GM23338 (cell line): ENCODE measurements at regions not wholly inside any gene's neighbourhood (a gene's known extent, or its start where the extent isn't known, plus 50 kb on each side); places are given as distances from the start of the nearest gene placed in this dataset.

Source experiments
- ATAC-seq: fragments of 200-7000 bp; cut with Tn5 transposase; 3 replicates; pipeline ENCODE4 v1.9.1; 2020
- DNase-seq: peaks from one replicate; pipeline ENCODE4 v3.0.0-alpha.2; 2015; ENCODE audit warnings: low spot score
- H2AFZ ChIP-seq: fragments of 200-600 bp; sonication (generic); 2 replicates; pipeline ENCODE4 v1.8.0; 2016; ENCODE audit warnings: antibody characterized with exemption, mild to moderate bottlenecking, moderate library complexity
- H3F3A ChIP-seq: fragments of 200-600 bp; sonication (generic); replicated peaks from 2 replicates; pipeline ENCODE4 v1.8.0; 2017; ENCODE audit warnings: antibody characterized with exemption, mixed run types, low read depth
- H3K27ac ChIP-seq: fragments of 200-600 bp; sonication (generic); 2 replicates; pipeline ENCODE4 v1.6.1; 2016; ENCODE audit warnings: low read depth
- H3K27me3 ChIP-seq: fragments of 200-600 bp; sonication (generic); 2 replicates; pipeline ENCODE4 v1.8.0; 2016; ENCODE audit warnings: mild to moderate bottlenecking, mixed run types, moderate library complexity; ENCODE audit not compliant: insufficient read depth
- H3K36me3 ChIP-seq: fragments of 200-600 bp; sonication (generic); 2 replicates; pipeline ENCODE4 v1.8.0; 2016; ENCODE audit warnings: mild to moderate bottlenecking; ENCODE audit not compliant: insufficient read depth
- H3K4me1 ChIP-seq: fragments of 200-600 bp; sonication (generic); 2 replicates; pipeline ENCODE4 v1.8.0; 2016; ENCODE audit warnings: mild to moderate bottlenecking, moderate library complexity; ENCODE audit not compliant: insufficient read depth
- H3K4me2 ChIP-seq: fragments of 200-600 bp; sonication (generic); 2 replicates; pipeline ENCODE4 v1.7.1; 2017; ENCODE audit warnings: mixed run types
- H3K4me3 ChIP-seq: fragments of 200-600 bp; sonication (generic); 2 replicates; pipeline ENCODE4 v1.6.1; 2016; ENCODE audit warnings: mixed run types
- H3K79me2 ChIP-seq: fragments of 200-600 bp; sonication (generic); replicated peaks from 2 replicates; pipeline ENCODE4 v1.8.0; 2017; ENCODE audit warnings: mild to moderate bottlenecking; ENCODE audit not compliant: insufficient read depth
- H3K9me2 ChIP-seq: fragments of 200-600 bp; sonication (generic); 2 replicates; pipeline ENCODE4 v1.8.0; 2017; ENCODE audit not compliant: insufficient read depth
- H4K20me1 ChIP-seq: fragments of 200-600 bp; sonication (generic); replicated peaks from 2 replicates; pipeline ENCODE4 v1.8.0; 2017; ENCODE audit warnings: mild to moderate bottlenecking; ENCODE audit not compliant: insufficient read depth
- H3K27ac Mint-ChIP-seq: 2 replicates; pipeline ENCODE4 v1.8.0; 2020; ENCODE audit warnings: inconsistent platforms, mild to moderate bottlenecking, moderate library complexity, mixed read lengths
- H3K27me3 Mint-ChIP-seq: 3 replicates; pipeline ENCODE4 v1.8.0; 2022; ENCODE audit warnings: low read depth, mild to moderate bottlenecking, moderate library complexity, mixed read lengths, inconsistent platforms; ENCODE audit not compliant: insufficient read depth, poor library complexity
- H3K36me3 Mint-ChIP-seq: 3 replicates; pipeline ENCODE4 v1.8.0; 2021; ENCODE audit warnings: low read depth, mild to moderate bottlenecking, inconsistent platforms, moderate library complexity, mixed read lengths
- H3K4me1 Mint-ChIP-seq: 3 replicates; pipeline ENCODE4 v1.8.0; 2020; ENCODE audit warnings: mild to moderate bottlenecking, inconsistent platforms, mixed read lengths
- H3K4me3 Mint-ChIP-seq: 3 replicates; pipeline ENCODE4 v1.8.0; 2021; ENCODE audit warnings: moderate library complexity, mild to moderate bottlenecking, inconsistent platforms, mixed read lengths
- H3K9me3 Mint-ChIP-seq: 3 replicates; pipeline ENCODE4 v1.8.0; 2020; ENCODE audit warnings: moderate library complexity, mild to moderate bottlenecking, inconsistent platforms, mixed read lengths
- CREB1 ChIP-seq: fragments of 250-450 bp; sonication (Bioruptor Pico); IDR thresholded peaks from 2 replicates; pipeline ENCODE4 v1.5.0; 2020; ENCODE audit warnings: low read depth, mild to moderate bottlenecking, moderate library complexity
- EZH2 ChIP-seq: fragments of 200-600 bp; sonication (generic); IDR thresholded peaks from one replicate; pipeline ENCODE4 v1.8.0; 2017; ENCODE audit warnings: antibody characterized with exemption, mild to moderate bottlenecking, low read depth; ENCODE audit not compliant: unreplicated experiment
- EZH2phosphoT487 ChIP-seq: fragments of 200-600 bp; sonication (generic); IDR thresholded peaks from one replicate; pipeline ENCODE4 v1.8.1; 2018; ENCODE audit warnings: antibody characterized with exemption; ENCODE audit not compliant: unreplicated experiment
- JUNB ChIP-seq: IDR thresholded peaks from one replicate; pipeline ENCODE4 v1.6.1; 2016; ENCODE audit warnings: antibody characterized with exemption; ENCODE audit not compliant: unreplicated experiment
- NANOG ChIP-seq: IDR thresholded peaks from 2 replicates; pipeline ENCODE4 v1.6.1; 2016; ENCODE audit warnings: antibody characterized with exemption, borderline replicate concordance
- POLR2AphosphoS5 ChIP-seq: IDR thresholded peaks from 2 replicates; pipeline ENCODE4 v1.6.1; 2016; ENCODE audit warnings: antibody characterized with exemption, low read depth
- STAT1 ChIP-seq: IDR thresholded peaks from one replicate; pipeline ENCODE4 v1.6.1; 2016; ENCODE audit warnings: antibody characterized with exemption; ENCODE audit not compliant: unreplicated experiment
- ZNF114 ChIP-seq: fragments of 250-450 bp; sonication (Bioruptor Pico); IDR thresholded peaks from 2 replicates; pipeline ENCODE4 v1.5.0; 2020; ENCODE audit warnings: mild to moderate bottlenecking, moderate library complexity
- ZNF331 ChIP-seq: fragments of 250-450 bp; sonication (Bioruptor Pico); IDR thresholded peaks from 2 replicates; pipeline ENCODE4 v1.5.0; 2020; ENCODE audit warnings: low read depth, mild to moderate bottlenecking, moderate library complexity
- TF ChIP-seq, protein P1 (sequence below): IDR thresholded peaks from 2 replicates; pipeline ENCODE4 v1.6.1; 2016; ENCODE audit warnings: antibody characterized with exemption
- TF ChIP-seq, protein P2 (sequence below): fragments of 250-450 bp; sonication (Bioruptor Pico); IDR thresholded peaks from 2 replicates; pipeline ENCODE4 v1.5.0; 2020; ENCODE audit warnings: mild to moderate bottlenecking, moderate library complexity
- TF ChIP-seq, protein P3 (sequence below): IDR thresholded peaks from one replicate; pipeline ENCODE4 v1.6.1; 2018; ENCODE audit warnings: antibody characterized with exemption; ENCODE audit not compliant: unreplicated experiment
- TF ChIP-seq, protein P4 (sequence below), 2 experiments: fragments of 200-600 bp in 1 of 2; sonication (generic) in 1 of 2; conservative IDR thresholded peaks; 2 replicates each; pipeline versions ENCODE4 v1.5.1 to v1.6.1; 2016 to 2017; ENCODE audit warnings: antibody characterized with exemption in 2 of 2, low read depth in 2 of 2, mild to moderate bottlenecking in 2 of 2, moderate library complexity in 1 of 2

DNA sequence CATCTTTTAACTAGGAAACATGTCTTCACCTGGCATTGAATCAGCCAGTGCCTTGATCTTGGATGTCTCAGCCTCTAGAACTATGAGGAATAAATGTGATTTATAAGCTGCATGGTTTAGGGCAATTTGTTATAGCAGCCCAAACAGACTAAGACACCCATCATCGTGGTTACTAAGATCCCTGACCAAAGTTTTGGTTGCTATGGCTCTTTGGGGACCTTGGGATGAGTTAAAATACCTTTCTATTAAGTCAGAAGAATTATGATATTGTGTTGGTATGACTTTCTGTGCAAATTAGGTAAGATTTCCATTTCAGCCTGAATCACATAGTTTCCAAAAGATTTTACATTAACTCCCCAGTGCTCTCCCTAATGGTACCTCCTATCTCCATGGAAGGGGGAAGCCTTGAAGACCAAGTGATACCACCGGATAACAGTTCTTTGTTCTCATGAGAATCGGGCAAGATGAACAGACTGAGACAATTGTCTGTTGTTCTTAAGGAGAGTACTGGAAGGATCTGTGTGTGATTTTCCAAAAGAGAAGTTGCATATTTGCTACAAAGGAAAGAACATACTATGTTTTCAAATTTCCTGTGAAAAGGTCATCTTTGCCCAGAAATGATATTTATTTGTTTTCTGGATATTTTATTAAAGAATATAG is 60.4 kb upstream of the UBASH3B start:
- no peaks in the 10 kb centered on the region for H3F3A ChIP-seq
- ATAC-seq (no peak), DNase-seq (no peak)
- TF ChIP-seq ZNF114 (CRISPR knock-in tag): no peak
- TF ChIP-seq EZH2phosphoT487: no peak
- TF ChIP-seq EZH2: no peak
- TF ChIP-seq NANOG: no peak
- no peak for TF ChIP-seq ZNF331 (CRISPR knock-in tag)
- no peak for TF ChIP-seq POLR2AphosphoS5
- TF ChIP-seq JUNB: no peak
- TF ChIP-seq, protein P1, sequence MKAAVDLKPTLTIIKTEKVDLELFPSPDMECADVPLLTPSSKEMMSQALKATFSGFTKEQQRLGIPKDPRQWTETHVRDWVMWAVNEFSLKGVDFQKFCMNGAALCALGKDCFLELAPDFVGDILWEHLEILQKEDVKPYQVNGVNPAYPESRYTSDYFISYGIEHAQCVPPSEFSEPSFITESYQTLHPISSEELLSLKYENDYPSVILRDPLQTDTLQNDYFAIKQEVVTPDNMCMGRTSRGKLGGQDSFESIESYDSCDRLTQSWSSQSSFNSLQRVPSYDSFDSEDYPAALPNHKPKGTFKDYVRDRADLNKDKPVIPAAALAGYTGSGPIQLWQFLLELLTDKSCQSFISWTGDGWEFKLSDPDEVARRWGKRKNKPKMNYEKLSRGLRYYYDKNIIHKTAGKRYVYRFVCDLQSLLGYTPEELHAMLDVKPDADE: no peak
- TF ChIP-seq CREB1 (CRISPR knock-in tag): no peak
- TF ChIP-seq, protein P2, sequence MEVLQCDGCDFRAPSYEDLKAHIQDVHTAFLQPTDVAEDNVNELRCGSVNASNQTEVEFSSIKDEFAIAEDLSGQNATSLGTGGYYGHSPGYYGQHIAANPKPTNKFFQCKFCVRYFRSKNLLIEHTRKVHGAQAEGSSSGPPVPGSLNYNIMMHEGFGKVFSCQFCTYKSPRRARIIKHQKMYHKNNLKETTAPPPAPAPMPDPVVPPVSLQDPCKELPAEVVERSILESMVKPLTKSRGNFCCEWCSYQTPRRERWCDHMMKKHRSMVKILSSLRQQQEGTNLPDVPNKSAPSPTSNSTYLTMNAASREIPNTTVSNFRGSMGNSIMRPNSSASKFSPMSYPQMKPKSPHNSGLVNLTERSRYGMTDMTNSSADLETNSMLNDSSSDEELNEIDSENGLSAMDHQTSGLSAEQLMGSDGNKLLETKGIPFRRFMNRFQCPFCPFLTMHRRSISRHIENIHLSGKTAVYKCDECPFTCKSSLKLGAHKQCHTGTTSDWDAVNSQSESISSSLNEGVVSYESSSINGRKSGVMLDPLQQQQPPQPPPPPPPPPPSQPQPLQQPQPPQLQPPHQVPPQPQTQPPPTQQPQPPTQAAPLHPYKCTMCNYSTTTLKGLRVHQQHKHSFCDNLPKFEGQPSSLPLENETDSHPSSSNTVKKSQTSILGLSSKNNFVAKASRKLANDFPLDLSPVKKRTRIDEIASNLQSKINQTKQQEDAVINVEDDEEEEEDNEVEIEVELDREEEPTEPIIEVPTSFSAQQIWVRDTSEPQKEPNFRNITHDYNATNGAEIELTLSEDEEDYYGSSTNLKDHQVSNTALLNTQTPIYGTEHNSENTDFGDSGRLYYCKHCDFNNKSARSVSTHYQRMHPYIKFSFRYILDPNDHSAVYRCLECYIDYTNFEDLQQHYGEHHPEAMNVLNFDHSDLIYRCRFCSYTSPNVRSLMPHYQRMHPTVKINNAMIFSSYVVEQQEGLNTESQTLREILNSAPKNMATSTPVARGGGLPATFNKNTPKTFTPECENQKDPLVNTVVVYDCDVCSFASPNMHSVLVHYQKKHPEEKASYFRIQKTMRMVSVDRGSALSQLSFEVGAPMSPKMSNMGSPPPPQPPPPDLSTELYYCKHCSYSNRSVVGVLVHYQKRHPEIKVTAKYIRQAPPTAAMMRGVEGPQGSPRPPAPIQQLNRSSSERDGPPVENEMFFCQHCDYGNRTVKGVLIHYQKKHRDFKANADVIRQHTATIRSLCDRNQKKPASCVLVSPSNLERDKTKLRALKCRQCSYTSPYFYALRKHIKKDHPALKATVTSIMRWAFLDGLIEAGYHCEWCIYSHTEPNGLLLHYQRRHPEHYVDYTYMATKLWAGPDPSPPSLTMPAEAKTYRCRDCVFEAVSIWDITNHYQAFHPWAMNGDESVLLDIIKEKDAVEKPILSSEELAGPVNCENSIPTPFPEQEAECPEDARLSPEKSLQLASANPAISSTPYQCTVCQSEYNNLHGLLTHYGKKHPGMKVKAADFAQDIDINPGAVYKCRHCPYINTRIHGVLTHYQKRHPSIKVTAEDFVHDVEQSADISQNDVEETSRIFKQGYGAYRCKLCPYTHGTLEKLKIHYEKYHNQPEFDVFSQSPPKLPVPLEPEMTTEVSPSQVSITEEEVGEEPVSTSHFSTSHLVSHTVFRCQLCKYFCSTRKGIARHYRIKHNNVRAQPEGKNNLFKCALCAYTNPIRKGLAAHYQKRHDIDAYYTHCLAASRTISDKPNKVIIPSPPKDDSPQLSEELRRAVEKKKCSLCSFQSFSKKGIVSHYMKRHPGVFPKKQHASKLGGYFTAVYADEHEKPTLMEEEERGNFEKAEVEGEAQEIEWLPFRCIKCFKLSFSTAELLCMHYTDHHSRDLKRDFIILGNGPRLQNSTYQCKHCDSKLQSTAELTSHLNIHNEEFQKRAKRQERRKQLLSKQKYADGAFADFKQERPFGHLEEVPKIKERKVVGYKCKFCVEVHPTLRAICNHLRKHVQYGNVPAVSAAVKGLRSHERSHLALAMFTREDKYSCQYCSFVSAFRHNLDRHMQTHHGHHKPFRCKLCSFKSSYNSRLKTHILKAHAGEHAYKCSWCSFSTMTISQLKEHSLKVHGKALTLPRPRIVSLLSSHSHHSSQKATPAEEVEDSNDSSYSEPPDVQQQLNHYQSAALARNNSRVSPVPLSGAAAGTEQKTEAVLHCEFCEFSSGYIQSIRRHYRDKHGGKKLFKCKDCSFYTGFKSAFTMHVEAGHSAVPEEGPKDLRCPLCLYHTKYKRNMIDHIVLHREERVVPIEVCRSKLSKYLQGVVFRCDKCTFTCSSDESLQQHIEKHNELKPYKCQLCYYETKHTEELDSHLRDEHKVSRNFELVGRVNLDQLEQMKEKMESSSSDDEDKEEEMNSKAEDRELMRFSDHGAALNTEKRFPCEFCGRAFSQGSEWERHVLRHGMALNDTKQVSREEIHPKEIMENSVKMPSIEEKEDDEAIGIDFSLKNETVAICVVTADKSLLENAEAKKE (CRISPR knock-in tag): no peak
- TF ChIP-seq, protein P3, sequence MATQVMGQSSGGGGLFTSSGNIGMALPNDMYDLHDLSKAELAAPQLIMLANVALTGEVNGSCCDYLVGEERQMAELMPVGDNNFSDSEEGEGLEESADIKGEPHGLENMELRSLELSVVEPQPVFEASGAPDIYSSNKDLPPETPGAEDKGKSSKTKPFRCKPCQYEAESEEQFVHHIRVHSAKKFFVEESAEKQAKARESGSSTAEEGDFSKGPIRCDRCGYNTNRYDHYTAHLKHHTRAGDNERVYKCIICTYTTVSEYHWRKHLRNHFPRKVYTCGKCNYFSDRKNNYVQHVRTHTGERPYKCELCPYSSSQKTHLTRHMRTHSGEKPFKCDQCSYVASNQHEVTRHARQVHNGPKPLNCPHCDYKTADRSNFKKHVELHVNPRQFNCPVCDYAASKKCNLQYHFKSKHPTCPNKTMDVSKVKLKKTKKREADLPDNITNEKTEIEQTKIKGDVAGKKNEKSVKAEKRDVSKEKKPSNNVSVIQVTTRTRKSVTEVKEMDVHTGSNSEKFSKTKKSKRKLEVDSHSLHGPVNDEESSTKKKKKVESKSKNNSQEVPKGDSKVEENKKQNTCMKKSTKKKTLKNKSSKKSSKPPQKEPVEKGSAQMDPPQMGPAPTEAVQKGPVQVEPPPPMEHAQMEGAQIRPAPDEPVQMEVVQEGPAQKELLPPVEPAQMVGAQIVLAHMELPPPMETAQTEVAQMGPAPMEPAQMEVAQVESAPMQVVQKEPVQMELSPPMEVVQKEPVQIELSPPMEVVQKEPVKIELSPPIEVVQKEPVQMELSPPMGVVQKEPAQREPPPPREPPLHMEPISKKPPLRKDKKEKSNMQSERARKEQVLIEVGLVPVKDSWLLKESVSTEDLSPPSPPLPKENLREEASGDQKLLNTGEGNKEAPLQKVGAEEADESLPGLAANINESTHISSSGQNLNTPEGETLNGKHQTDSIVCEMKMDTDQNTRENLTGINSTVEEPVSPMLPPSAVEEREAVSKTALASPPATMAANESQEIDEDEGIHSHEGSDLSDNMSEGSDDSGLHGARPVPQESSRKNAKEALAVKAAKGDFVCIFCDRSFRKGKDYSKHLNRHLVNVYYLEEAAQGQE: no peak
- TF ChIP-seq STAT1: no peak
- TF ChIP-seq, protein P4, sequence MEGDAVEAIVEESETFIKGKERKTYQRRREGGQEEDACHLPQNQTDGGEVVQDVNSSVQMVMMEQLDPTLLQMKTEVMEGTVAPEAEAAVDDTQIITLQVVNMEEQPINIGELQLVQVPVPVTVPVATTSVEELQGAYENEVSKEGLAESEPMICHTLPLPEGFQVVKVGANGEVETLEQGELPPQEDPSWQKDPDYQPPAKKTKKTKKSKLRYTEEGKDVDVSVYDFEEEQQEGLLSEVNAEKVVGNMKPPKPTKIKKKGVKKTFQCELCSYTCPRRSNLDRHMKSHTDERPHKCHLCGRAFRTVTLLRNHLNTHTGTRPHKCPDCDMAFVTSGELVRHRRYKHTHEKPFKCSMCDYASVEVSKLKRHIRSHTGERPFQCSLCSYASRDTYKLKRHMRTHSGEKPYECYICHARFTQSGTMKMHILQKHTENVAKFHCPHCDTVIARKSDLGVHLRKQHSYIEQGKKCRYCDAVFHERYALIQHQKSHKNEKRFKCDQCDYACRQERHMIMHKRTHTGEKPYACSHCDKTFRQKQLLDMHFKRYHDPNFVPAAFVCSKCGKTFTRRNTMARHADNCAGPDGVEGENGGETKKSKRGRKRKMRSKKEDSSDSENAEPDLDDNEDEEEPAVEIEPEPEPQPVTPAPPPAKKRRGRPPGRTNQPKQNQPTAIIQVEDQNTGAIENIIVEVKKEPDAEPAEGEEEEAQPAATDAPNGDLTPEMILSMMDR (conservative IDR thresholded peaks at IDR 0.05; ENCODE audit: low read depth in 2 of 2): no peak
- no peak overlapping the region for H2AFZ ChIP-seq
- no peak overlapping the region for H3K27ac Mint-ChIP-seq
- no peak overlapping the region for H3K4me3 Mint-ChIP-seq
- no peaks in the 10 kb centered on the region for H3K4me1 ChIP-seq
- peaks cover 2% of the 10 kb centered on the region for H3K27me3 Mint-ChIP-seq
- H3K9me3 Mint-ChIP-seq: no peaks in the 10 kb centered on the region
- no peaks in the 10 kb centered on the region for H3K9me2 ChIP-seq
- H3K27ac ChIP-seq: no peak overlapping the region
- no peak overlapping the region for H3K4me3 ChIP-seq
- no peaks in the 10 kb centered on the region for H3K36me3 ChIP-seq
- H3K36me3 Mint-ChIP-seq: no peaks in the 10 kb centered on the region
- H3K79me2 ChIP-seq: no peaks in the 10 kb centered on the region
- peaks cover 7% of the 10 kb centered on the region for H3K4me1 Mint-ChIP-seq
- no peaks in the 10 kb centered on the region; the same call in 1 of the 2 replicates for H4K20me1 ChIP-seq
- H3K4me2 ChIP-seq: no peak overlapping the region
- no peaks in the 10 kb centered on the region for H3K27me3 ChIP-seq
